GM18907 (cell line): ENCODE measurements at regions not wholly inside any gene's neighbourhood (a gene's known extent, or its start where the extent isn't known, plus 50 kb on each side); places are given as distances from the start of the nearest gene placed in this dataset.

Experiments used
- ATAC-seq: cut with Tn5 transposase; IDR thresholded peaks from one replicate; pipeline ENCODE4 v1.9.1; 2021; ENCODE audit warnings: mild to moderate bottlenecking, moderate library complexity; ENCODE audit not compliant: unreplicated experiment

DNA sequence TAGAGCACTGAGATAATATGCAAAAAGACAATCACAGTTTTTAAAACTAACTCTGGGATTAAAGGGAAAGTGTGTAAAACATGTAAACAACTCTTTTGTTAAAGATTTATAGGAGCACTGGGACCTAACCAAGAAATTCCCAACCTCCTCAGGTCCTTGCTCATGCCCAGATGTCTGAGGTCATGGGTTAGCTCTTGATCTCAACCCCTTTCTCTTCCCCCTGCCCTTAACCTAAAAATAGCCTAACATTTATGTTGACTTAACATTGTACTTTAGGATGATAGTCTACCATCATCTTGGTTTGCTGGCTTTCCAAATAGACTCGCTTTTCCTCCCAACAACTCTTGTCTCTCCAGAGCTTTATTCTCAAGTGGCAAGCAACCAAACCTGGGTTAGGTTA, 258.2 kb upstream of the FAT3 start:
- no peak for ATAC-seq

DNA sequence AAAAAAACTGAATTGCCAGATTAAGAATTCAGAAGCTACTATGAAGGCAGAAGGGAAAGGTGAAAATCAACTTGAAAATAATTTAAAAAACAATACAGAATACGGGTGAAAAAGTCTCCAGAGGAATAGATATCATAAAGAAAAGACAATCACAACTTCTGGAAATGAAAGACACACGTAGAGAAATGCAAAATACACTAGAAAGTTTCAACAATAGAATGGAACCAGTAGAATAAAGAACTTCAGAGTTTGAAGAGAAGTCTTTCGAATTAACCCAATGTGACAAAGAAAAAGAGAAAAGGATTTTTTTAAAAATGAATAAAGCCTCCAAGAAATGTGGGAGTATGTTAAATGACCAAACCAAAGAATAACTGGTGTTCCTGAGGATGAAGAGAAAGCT, 263.8 kb upstream of the FAT3 start:
- no peak for ATAC-seq

GRCh38 chr11:91959411-91959810, 265.2 kb upstream of the FAT3 start:
- no peak for ATAC-seq

GRCh38 chr11:91956711-91957110, 267.9 kb upstream of the FAT3 start:
- no peak for ATAC-seq

GRCh38 chr11:91955206-91955605, 269.4 kb upstream of the FAT3 start:
- no peak for ATAC-seq

- no peak for ATAC-seq
Measured at GRCh38 chr11:91952056-91952455, 272.6 kb upstream of the FAT3 start.

DNA sequence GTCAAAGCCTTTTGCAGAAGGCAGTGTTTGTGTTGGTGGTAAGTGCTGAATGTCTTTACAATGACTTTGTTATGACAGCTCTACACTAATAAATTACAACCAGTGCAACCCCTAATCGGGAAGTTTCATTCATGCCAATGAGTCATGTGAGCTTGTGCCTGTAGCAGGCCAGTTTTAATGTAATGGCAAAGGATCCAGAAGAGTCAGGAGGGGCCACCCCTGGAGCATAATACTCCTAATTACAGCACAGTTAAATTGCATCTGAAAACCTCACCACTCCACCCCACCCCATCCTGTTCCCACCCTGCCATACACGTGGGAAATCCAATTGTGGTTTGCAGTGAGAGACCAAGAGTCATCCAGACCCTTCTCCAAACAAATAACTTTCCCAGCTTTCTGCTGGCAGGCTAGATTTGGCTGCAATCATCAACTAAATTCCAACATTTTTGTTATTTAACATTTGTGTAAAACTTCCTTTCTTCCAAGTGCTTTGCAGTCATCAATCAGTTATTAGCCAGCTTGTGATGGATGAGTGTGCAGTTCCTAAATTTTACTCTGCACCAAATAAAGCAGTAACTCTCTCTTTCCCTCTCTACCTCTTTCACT, 277.3 kb upstream of the FAT3 start:
- no peak for ATAC-seq

GRCh38 chr11:91946397-91946951, 278.1 kb upstream of the FAT3 start:
- ATAC-seq, result no peak

- ATAC-seq, result no peak
Measured at GRCh38 chr11:91935120-91935519, 289.5 kb upstream of the FAT3 start.

DNA sequence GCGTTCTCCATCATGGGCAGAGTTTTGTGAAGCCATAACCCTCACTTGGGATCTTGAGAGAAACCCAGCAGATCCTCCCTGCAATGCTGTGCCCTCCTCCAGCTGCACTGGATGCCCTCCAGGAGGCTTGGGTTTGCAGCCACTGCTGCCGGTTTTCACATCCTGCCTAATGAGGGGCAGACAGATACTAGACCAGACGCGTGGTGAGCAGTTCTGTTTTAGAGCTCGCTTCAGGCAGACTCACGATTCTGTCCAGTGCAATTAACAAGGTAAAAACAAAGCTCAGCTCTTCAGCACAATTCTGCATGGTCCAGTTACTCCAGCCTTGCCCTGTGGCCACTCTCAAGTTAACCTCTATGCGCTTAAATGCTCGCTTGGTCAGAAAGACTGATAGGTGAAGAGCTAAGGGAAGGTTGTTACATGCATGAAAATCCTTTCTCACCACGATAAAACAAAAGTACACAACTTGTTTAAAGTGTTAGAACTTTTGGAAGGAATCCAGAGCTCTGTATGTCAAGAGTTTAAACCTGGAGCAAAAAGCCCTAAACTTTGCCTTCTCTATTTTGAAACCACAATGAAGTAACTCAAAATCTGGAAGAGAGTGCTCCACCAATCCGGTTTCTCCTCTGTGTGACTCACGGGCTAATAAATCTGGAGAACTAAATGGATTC, 292.3 kb upstream of the FAT3 start:
- ATAC-seq, result no peak

DNA sequence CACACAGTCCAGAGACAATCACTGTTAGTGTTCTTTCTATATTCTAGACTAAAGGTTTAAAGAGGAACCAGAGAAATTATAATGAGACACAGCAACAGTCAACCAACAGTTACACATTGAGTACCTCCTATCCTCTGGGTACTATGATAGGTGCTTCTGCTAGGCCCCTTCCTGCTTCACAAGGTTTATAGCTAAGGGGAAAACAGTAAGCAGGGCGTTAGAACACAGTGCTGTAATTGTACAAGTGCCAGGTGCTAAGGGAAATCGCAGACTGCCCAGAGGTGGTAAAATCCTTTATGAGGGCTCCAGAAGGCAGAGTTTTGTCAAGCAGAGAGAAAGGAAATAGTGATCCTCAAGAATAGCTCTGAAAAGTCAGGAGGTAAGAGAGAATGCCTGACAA, 297.2 kb upstream of the FAT3 start:
- ATAC-seq, result no peak

DNA sequence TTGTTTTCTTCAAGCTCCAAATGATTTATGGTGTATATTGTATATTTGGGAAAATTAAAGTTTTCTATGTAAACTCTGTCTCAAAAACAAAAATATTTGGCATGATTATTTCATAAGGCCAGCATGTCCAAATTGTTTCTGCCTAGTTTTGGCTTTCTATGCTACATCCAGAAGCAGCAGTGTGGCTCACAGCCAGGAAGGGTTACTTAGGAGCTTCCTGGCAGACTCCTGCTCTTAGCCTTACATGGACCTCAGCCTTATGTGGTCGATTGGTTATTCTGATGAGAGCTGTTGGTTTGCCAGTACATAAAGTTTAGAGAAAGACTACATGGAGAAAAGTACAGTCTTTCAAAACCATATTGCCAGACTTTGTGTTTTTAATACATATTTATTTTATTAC, 297.7 kb upstream of the FAT3 start:
- ATAC-seq, result no peak

DNA sequence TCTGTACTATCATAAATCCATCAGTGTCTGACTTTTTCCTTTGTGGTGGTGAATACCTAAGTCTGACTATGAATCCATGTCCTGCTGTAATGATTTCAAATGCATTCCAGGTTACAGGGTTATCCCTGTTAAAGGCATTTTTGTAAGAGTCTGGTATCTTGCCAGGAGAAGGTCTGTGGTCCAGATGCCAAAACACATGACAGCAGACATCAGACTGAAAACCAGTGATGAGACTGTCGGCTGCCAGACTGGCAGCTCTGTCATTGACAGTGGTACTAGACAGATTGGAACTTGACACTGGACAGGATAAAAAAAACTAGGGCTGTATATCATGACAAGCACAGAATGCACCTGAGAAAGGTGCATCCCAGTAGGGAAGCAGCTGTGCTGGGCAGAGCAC, 301.8 kb upstream of the FAT3 start:
- ATAC-seq, result no peak

DNA sequence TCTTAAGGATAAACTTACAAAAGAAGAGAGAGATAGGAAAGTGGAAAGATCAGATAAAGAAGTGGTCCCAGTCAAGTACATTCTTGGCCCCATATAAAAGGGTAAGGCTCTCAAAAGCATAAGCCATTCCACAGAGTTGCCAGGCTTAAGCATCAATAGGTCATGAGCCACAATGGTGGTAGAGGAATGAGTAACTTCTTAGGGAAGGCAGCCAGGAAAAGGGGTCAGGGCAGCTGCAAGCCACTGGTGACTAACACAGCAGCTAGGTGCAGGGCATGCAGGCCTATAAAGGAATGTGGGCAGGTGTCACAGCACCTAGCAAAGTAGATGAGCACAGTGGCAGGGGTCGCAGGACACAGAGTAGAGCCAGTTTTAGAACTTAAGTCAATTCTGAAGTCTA, 302.6 kb upstream of the FAT3 start:
- no peak for ATAC-seq

- ATAC-seq, result no peak
Measured at GRCh38 chr11:91913407-91913806, 311.2 kb upstream of the FAT3 start.

DNA sequence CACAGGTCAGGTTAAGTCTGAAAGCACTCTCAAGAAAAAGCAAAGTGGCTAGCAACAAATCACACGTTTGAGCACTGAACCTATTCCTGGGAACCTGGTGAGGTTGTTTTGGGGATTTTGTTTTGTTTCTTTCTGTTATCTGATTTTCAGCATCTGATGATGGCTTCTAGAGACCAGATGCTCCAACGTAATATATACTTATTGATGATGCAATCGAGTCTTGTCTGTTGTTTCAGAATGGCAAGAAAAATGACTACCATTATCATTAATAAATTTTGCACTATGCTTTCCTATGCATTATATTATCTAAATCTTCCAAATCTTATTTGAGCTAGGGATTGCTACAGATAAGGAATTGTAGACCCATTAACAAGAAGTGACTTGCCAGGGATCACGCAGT, 312.3 kb upstream of the FAT3 start:
- no peak for ATAC-seq

GRCh38 chr11:91906871-91907624, 317.6 kb upstream of the FAT3 start:
- ATAC-seq, result no peak

DNA sequence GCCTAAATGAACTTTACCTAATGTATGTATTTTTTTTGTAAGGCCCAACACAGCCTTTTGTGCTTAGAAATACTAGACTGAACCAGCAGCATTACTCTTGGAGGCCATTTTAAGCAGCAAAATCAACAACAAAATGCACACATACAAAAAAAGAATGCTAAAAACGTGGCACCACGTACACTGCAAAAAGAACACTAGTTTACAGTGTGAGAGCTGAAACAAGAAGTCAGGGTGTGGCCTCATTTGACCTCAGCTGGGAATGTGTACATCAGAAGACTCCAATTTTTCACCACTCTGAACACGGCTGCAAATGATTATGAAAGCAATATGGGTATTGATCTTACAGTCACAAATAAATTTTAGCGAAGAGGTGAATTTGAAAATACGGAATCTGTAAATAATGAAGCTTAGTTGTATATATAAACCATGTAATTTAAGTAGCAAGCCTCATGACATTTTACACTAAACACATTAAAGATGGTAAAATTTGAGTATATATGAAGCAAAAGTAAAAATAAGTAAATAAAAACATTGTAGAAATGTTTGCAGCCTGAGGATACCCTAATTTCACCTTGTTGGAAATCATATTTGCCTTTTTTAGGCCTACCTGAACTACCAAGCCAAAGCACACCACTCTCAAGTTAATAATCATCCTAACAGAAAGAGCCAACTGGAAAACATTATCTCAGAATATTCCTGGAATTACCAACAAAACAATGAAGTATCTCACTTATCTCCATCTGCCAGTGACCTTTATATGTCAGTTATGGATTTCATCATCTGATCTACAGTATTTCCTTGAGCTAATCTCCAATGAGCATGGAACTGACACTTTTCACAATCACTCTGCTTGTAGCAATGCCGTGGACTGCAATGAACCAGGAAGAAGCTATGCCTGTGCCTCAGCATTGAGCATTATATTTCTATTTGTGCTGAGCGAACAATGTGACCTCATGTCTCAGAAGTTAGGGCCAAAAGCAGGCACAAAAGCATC, 319.5 kb upstream of the FAT3 start:
- ATAC-seq, result no peak

- no peak for ATAC-seq
Measured at GRCh38 chr11:91902312-91902711, 322.3 kb upstream of the FAT3 start.

DNA sequence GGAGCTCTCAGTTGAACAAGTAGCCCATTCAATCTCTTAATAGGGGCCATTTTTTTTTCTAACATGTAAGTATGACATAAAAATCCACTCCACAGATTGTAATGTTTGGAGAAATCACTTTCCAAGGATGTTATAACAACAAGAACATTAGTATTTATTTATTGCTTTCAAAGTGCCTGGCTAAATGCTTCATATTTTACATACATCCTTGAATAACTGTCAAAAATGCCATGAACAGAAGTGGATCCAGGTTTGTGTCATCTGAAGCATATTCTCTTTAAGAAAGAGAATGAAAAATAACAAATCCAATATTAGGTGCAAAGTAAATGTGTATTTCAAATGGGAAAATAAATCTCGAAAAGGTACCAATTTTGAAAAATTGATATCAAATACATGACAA, 344.0 kb upstream of the FAT3 start:
- ATAC-seq, result no peak

DNA sequence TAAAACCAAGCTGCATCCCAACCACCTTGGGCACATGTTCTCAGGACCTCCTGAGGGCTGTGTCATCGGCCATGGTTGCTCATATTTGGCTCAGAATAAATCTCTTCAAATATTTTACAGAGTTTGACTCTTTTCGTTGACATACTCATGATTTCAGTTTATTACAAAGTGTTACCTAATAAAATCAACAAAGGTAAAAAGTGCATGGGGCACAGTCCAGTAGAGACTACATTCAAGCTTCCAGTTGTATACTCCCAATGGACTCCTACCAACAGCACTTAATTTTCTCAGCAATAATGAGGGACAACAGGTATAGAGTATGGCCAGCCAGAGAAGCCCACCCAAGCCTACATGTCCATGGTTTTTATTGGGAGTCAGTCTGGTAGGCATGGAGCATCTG, 347.9 kb upstream of the FAT3 start:
- no peak for ATAC-seq
